ENCODE measurements at regions not wholly inside any gene's neighbourhood (a gene's known extent, or its start where the extent isn't known, plus 50 kb on each side); places are given as distances from the start of the nearest gene placed in this dataset.

DNA sequence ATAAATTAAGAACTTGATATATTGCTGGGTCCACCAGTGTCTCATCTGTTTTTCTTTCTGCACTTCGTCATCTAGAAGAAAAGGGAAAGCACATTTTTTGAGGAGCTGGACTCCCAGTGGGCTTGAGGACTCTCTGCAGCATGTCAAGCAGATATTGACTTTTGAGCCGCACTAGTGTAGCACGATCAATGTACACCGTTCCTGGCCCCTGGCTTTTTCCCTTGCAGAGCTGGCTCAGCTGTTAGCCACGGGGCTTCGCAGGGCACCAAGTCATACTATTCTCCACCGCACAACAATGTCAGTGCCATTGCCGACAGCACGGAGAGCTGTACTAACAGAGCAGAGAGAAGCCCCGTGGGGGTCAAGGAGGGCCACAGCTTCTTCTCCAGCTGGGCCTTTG lies 235.4 kb upstream of the HABP2 start:
- no peak for DNase-seq (ENCODE audit: low spot score in 2 of 2)
- Histone ChIP-seq H3K4me3 (no peak overlapping the region), H3K4me1 (no peaks in the 10 kb centered on the region), H3K36me3 (no peaks in the 10 kb centered on the region), H3K9me3 (no peaks in the 10 kb centered on the region), H3K27me3 (no peaks in the 10 kb centered on the region), H3K27ac (no peak overlapping the region)
- 46 to 55% methylated on average over 10 of the region's 10 CpGs for WGBS, 2 donors
- no peak for TF ChIP-seq CTCF (IDR thresholded peaks at IDR 0.05)
- no peak for TF ChIP-seq EP300 (IDR thresholded peaks at IDR 0.05)
- TF ChIP-seq POLR2A (IDR thresholded peaks at IDR 0.05): no peak

DNA sequence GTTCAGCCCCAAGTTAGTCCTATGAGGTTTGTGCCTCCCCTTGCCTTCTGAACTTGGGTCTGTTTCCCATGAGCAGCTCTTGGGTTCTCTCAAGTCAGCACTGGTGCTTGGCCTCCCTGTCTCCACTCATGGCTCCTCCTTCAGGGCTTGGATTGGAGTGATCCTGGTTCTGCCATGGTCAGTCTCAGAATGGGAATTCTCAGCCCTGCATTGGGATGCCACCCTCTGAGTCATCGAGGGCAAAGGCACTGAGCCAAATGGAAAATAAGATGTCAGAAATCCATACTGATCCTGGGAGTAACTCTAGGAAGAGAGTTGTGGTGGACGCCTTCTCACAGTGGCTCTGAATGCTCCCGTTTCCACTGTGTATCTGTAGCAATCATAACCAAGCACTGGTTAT lies 233.4 kb upstream of the HABP2 start:
- H3K27ac ChIP-seq: no peak overlapping the region
- no peaks in the 10 kb centered on the region for H3K27me3 ChIP-seq
- no peaks in the 10 kb centered on the region for H3K4me1 ChIP-seq
- H3K4me3 ChIP-seq: no peak overlapping the region
- no peaks in the 10 kb centered on the region for H3K9me3 ChIP-seq
- no peak for TF ChIP-seq CTCF (IDR thresholded peaks at IDR 0.05)
- TF ChIP-seq POLR2A (IDR thresholded peaks at IDR 0.05): no peak
- TF ChIP-seq EP300 (IDR thresholded peaks at IDR 0.05): no peak
- no peaks in the 10 kb centered on the region for H3K36me3 ChIP-seq
- WGBS, 2 donors: 93 to 97% methylated on average over 3 of the region's 3 CpGs
- no peak for DNase-seq (ENCODE audit: low spot score in 2 of 2)

GRCh38 chr10:113320211-113320610 lies 232.6 kb upstream of the HABP2 start:
- no peaks in the 10 kb centered on the region for H3K9me3 ChIP-seq
- DNase-seq (ENCODE audit: low spot score in 2 of 2): no peak
- no peak overlapping the region for H3K4me3 ChIP-seq
- H3K36me3 ChIP-seq: no peaks in the 10 kb centered on the region
- H3K27me3 ChIP-seq: no peaks in the 10 kb centered on the region
- H3K27ac ChIP-seq: no peak overlapping the region
- WGBS, 2 donors: 84 to 91% methylated on average over 8 of the region's 8 CpGs
- TF ChIP-seq CTCF (IDR thresholded peaks at IDR 0.05) (no peak), EP300 (IDR thresholded peaks at IDR 0.05) (no peak), POLR2A (IDR thresholded peaks at IDR 0.05) (no peak)
- no peaks in the 10 kb centered on the region for H3K4me1 ChIP-seq

GRCh38 chr10:113320987-113321386 lies 231.9 kb upstream of the HABP2 start:
- Histone ChIP-seq H3K27me3 (no peaks in the 10 kb centered on the region), H3K9me3 (no peaks in the 10 kb centered on the region), H3K4me3 (no peak overlapping the region), H3K36me3 (no peaks in the 10 kb centered on the region), H3K27ac (no peak overlapping the region), H3K4me1 (peaks cover 0 to 1% (median under 1%) of the 10 kb centered on the region in 4 donors)
- TF ChIP-seq POLR2A (IDR thresholded peaks at IDR 0.05) (no peak), EP300 (IDR thresholded peaks at IDR 0.05) (peak in 1 of 2 donors; percentile 61)
- WGBS, 2 donors: 59 to 61% methylated on average over 6 of the region's 6 CpGs
- DNase-seq (ENCODE audit: low spot score in 2 of 2): peak in 1 of 2 donors; percentile 41

DNA sequence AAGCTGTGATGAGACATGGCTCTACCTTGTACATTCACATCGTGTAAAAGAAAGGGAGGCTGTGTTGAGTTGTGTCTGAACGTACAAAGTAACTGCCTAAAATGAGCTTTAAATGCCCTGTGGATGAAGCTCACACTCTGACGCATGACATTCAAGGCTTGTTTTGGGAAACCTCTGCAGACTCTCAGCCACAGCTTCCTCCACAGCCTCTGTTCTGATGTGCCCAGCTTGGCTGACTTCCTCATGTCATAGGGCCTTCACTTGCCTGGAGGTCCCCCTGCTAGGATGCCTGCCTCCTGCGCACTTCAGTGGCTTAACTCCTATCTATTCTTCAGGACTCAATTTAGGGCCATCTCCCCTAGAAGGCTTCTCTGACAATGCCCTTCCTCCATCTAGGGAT lies 230.0 kb upstream of the HABP2 start:
- Histone ChIP-seq H3K9me3 (no peaks in the 10 kb centered on the region), H3K36me3 (no peaks in the 10 kb centered on the region), H3K4me1 (peaks cover 0 to 9% (median 4%) of the 10 kb centered on the region in 4 donors), H3K27ac (no peak overlapping the region), H3K27me3 (no peaks in the 10 kb centered on the region), H3K4me3 (no peak overlapping the region)
- WGBS, 2 donors: 80 to 87% methylated on average over 4 of the region's 4 CpGs
- TF ChIP-seq CTCF (IDR thresholded peaks at IDR 0.05): no peak
- TF ChIP-seq EP300 (IDR thresholded peaks at IDR 0.05): peak in 1 of 2 donors; percentile 32
- no peak for DNase-seq (ENCODE audit: low spot score in 2 of 2)

GRCh38 chr10:113323985-113324384 lies 228.9 kb upstream of the HABP2 start:
- no peak overlapping the region for H3K27ac ChIP-seq
- H3K4me1 ChIP-seq: peaks cover 0 to 9% (median 4%) of the 10 kb centered on the region in 4 donors
- no peak for DNase-seq (ENCODE audit: low spot score in 2 of 2)
- no peaks in the 10 kb centered on the region for H3K27me3 ChIP-seq
- 89 to 92% methylated on average over 4 of the region's 4 CpGs for WGBS, 2 donors
- H3K4me3 ChIP-seq: no peak overlapping the region
- TF ChIP-seq EP300 (IDR thresholded peaks at IDR 0.05) (no peak), CTCF (IDR thresholded peaks at IDR 0.05) (no peak), POLR2A (IDR thresholded peaks at IDR 0.05) (no peak)
- H3K36me3 ChIP-seq: no peaks in the 10 kb centered on the region
- no peaks in the 10 kb centered on the region for H3K9me3 ChIP-seq

Data from tibial nerve (tissue), 4 donors.